Adrenal gland (tissue), 5 donors: ENCODE measurements at regions not wholly inside any gene's neighbourhood (a gene's known extent, or its start where the extent isn't known, plus 50 kb on each side); places are given as distances from the start of the nearest gene placed in this dataset.

Experiments
- POLR2A ChIP-seq, 2 donors: fragments of 450-650 bp; IDR thresholded peaks; one replicate each; pipeline ENCODE4 v1.6.1; 2017; ENCODE audit warnings: antibody characterized with exemption in 2 of 2, mild to moderate bottlenecking in 2 of 2, moderate library complexity in 1 of 2
- TF ChIP-seq, protein P1 (sequence below), 6 experiments: fragments of 450-650 bp in 4 of 6; fragments of 200-600 bp in 2 of 6; sonication (generic) in 1 of 6; IDR thresholded peaks; 1 replicate in 5 of 6; 2 replicates in 1 of 6; pipeline versions ENCODE4 v1.5.1 to v1.8.0; 2016 to 2021; ENCODE audit warnings: antibody characterized with exemption in 6 of 6, mild to moderate bottlenecking in 2 of 6, moderate library complexity in 1 of 6
- donor health status: DM: no; HTN: no; CAD: no.

DNA sequence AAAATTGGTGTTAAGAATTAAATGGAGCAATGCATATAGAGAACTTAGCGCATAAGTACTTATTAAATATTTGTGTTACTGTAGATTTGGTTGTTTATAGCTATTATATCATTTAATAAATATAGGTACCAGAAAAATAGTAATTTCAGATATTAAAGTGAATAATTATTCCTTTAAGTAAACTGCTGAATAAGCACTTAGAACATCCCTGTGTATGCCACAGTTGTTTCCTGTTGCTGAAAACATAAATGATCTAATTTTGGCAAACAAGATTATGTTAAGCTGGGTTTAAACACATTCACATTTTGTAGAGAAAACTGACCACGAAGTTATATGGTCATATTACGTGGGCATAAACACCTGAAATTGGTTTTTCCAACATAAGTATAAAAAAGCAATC, 388.0 kb upstream of the ZNF804A start:
- TF ChIP-seq, protein P1, sequence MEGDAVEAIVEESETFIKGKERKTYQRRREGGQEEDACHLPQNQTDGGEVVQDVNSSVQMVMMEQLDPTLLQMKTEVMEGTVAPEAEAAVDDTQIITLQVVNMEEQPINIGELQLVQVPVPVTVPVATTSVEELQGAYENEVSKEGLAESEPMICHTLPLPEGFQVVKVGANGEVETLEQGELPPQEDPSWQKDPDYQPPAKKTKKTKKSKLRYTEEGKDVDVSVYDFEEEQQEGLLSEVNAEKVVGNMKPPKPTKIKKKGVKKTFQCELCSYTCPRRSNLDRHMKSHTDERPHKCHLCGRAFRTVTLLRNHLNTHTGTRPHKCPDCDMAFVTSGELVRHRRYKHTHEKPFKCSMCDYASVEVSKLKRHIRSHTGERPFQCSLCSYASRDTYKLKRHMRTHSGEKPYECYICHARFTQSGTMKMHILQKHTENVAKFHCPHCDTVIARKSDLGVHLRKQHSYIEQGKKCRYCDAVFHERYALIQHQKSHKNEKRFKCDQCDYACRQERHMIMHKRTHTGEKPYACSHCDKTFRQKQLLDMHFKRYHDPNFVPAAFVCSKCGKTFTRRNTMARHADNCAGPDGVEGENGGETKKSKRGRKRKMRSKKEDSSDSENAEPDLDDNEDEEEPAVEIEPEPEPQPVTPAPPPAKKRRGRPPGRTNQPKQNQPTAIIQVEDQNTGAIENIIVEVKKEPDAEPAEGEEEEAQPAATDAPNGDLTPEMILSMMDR (IDR thresholded peaks at IDR 0.05) = no peak
- no peak for TF ChIP-seq POLR2A (IDR thresholded peaks at IDR 0.05)
